CD4-positive, alpha-beta memory T cell (primary cell): ENCODE measurements at regions not wholly inside any gene's neighbourhood (a gene's known extent, or its start where the extent isn't known, plus 50 kb on each side); places are given as distances from the start of the nearest gene placed in this dataset.

ENCODE experiments used
- CTCF ChIA-PET: fragments of 350-600 bp; sonication (Branson Sonifier 250); formaldehyde crosslinking; loops from one replicate; lab custom pipeline; 2021; ENCODE audit warnings: inconsistent platforms; ENCODE audit not compliant: partially characterized antibody; lab: Charles Lee
- POLR2A ChIA-PET: fragments of 350-600 bp; sonication (Branson Sonifier 250); formaldehyde crosslinking; loops from one replicate; lab custom pipeline; 2021; ENCODE audit not compliant: partially characterized antibody; lab: Charles Lee
- DNase-seq, 5 donors: peaks; one replicate each; pipeline versions ENCODE4 v3.0.0 to v3.0.0-alpha.2; 2020 to 2022; ENCODE audit warnings: mixed read lengths in 1 of 5
- H3K27ac ChIP-seq: one replicate; pipeline ENCODE4 v1.7.0; 2013; ENCODE audit warnings: low read depth, low read length
- H3K27me3 ChIP-seq: 2 replicates; pipeline ENCODE4 v1.7.0; 2013; ENCODE audit warnings: mild to moderate bottlenecking, low read length, moderate library complexity; ENCODE audit not compliant: insufficient read depth
- H3K36me3 ChIP-seq: 2 replicates; pipeline ENCODE4 v1.7.0; 2013; ENCODE audit warnings: mild to moderate bottlenecking, low read length, moderate library complexity; ENCODE audit not compliant: insufficient read depth
- H3K4me1 ChIP-seq: 2 replicates; pipeline ENCODE4 v1.7.0; 2013; ENCODE audit warnings: mild to moderate bottlenecking, low read length, moderate library complexity; ENCODE audit not compliant: insufficient read depth
- H3K4me3 ChIP-seq, 2 donors: one replicate each; pipeline ENCODE4 v1.7.0; 2013; ENCODE audit warnings: low read length in 2 of 2, mild to moderate bottlenecking in 1 of 2
- H3K9me3 ChIP-seq, 2 donors: one replicate each; pipeline ENCODE4 v1.7.0; 2013; ENCODE audit warnings: low read length in 2 of 2, control low read depth in 1 of 2; ENCODE audit not compliant: control insufficient read depth in 1 of 2
- H3K27ac Mint-ChIP-seq, 7 donors: one replicate each; pipeline ENCODE4 v1.8.0; 2020 to 2021; ENCODE audit warnings: mixed read lengths in 7 of 7, mild to moderate bottlenecking in 6 of 7, inconsistent platforms in 3 of 7, moderate library complexity in 3 of 7
- H3K27me3 Mint-ChIP-seq, 2 donors: one replicate each; pipeline ENCODE4 v1.8.0; 2020 to 2021; ENCODE audit warnings: mixed read lengths in 2 of 2
- H3K36me3 Mint-ChIP-seq, 2 donors: one replicate each; pipeline ENCODE4 v1.8.0; 2020 to 2021; ENCODE audit warnings: mixed read lengths in 2 of 2, inconsistent platforms in 1 of 2, mild to moderate bottlenecking in 1 of 2
- H3K4me1 Mint-ChIP-seq, 4 donors: one replicate each; pipeline ENCODE4 v1.8.0; 2020 to 2021; ENCODE audit warnings: mixed read lengths in 4 of 4, mild to moderate bottlenecking in 1 of 4
- H3K4me3 Mint-ChIP-seq, 8 donors: one replicate each; pipeline ENCODE4 v1.8.0; 2020 to 2021; ENCODE audit warnings: mixed read lengths in 8 of 8, mild to moderate bottlenecking in 7 of 8, moderate library complexity in 6 of 8, inconsistent platforms in 3 of 8
- H3K9me3 Mint-ChIP-seq, 8 donors: one replicate each; pipeline ENCODE4 v1.8.0; 2020 to 2021; ENCODE audit warnings: mixed read lengths in 8 of 8, mild to moderate bottlenecking in 5 of 8, inconsistent platforms in 3 of 8, moderate library complexity in 1 of 8
- intact Hi-C: fragments of 100-400 bp; cut with micrococcal nuclease; formaldehyde crosslinking; loops from one replicate; pipeline ENCODE4 v1.15.1; 2023

GRCh38 chr6:19329078-19329477, 508.1 kb upstream of the ID4 start:
- no peaks in the 10 kb centered on the region for H3K36me3 ChIP-seq
- intact Hi-C loops = no loop called here
- ChIA-PET CTCF (no interaction called here), POLR2A (no interaction called here)
- no peaks in the 10 kb centered on the region for H3K27me3 ChIP-seq
- no peaks in the 10 kb centered on the region for H3K27me3 Mint-ChIP-seq
- H3K4me1 ChIP-seq = no peaks in the 10 kb centered on the region
- peaks cover 0 to 6% (median 0%) of the 10 kb centered on the region in 8 donors for H3K9me3 Mint-ChIP-seq
- DNase-seq = no peak
- H3K27ac Mint-ChIP-seq = no peak overlapping the region
- H3K4me3 Mint-ChIP-seq = no peak overlapping the region
- no peaks in the 10 kb centered on the region for H3K36me3 Mint-ChIP-seq
- H3K9me3 ChIP-seq = no peaks in the 10 kb centered on the region
- H3K4me1 Mint-ChIP-seq = no peaks in the 10 kb centered on the region
- H3K4me3 ChIP-seq = no peak overlapping the region
- H3K27ac ChIP-seq = no peak overlapping the region

- Histone ChIP-seq H3K4me3 (no peak overlapping the region), H3K4me1 (no peaks in the 10 kb centered on the region), H3K27me3 (no peaks in the 10 kb centered on the region), H3K9me3 (no peaks in the 10 kb centered on the region), H3K36me3 (no peaks in the 10 kb centered on the region), H3K27ac (no peak overlapping the region)
- Mint-ChIP-seq H3K4me3 (no peak overlapping the region), H3K9me3 (peaks cover 0 to 6% (median 0%) of the 10 kb centered on the region in 8 donors), H3K36me3 (no peaks in the 10 kb centered on the region), H3K27me3 (no peaks in the 10 kb centered on the region), H3K4me1 (no peaks in the 10 kb centered on the region), H3K27ac (no peak overlapping the region)
- POLR2A ChIA-PET = no interaction called here
- CTCF ChIA-PET = no interaction called here
- intact Hi-C loops = no loop called here
- DNase-seq = no peak
Observed at GRCh38 chr6:19331089-19331488, 506.1 kb upstream of the ID4 start.

- Histone ChIP-seq H3K4me3 (no peak overlapping the region), H3K27me3 (no peaks in the 10 kb centered on the region), H3K27ac (no peak overlapping the region), H3K36me3 (no peaks in the 10 kb centered on the region), H3K4me1 (no peaks in the 10 kb centered on the region), H3K9me3 (no peaks in the 10 kb centered on the region)
- intact Hi-C loops = no loop called here
- no peaks in the 10 kb centered on the region for H3K36me3 Mint-ChIP-seq
- no peak for DNase-seq
- ChIA-PET POLR2A (no interaction called here), CTCF (no interaction called here)
- H3K4me3 Mint-ChIP-seq = no peak overlapping the region
- H3K27ac Mint-ChIP-seq = no peak overlapping the region
- peaks cover 0 to 6% (median under 1%) of the 10 kb centered on the region in 8 donors for H3K9me3 Mint-ChIP-seq
- no peaks in the 10 kb centered on the region for H3K4me1 Mint-ChIP-seq
- H3K27me3 Mint-ChIP-seq = no peaks in the 10 kb centered on the region
Observed at GRCh38 chr6:19332806-19333460, 504.2 kb upstream of the ID4 start.

GRCh38 chr6:19333936-19334335, 503.2 kb upstream of the ID4 start:
- Histone ChIP-seq H3K36me3 (no peaks in the 10 kb centered on the region), H3K4me3 (no peak overlapping the region), H3K9me3 (no peaks in the 10 kb centered on the region), H3K27ac (no peak overlapping the region), H3K27me3 (no peaks in the 10 kb centered on the region), H3K4me1 (no peaks in the 10 kb centered on the region)
- CTCF ChIA-PET = no interaction called here
- H3K9me3 Mint-ChIP-seq = peaks cover 0 to 6% (median 1%) of the 10 kb centered on the region in 8 donors
- H3K27ac Mint-ChIP-seq = no peak overlapping the region
- H3K4me1 Mint-ChIP-seq = no peaks in the 10 kb centered on the region
- no peak overlapping the region for H3K4me3 Mint-ChIP-seq
- DNase-seq = no peak
- intact Hi-C loops = no loop called here
- POLR2A ChIA-PET = no interaction called here
- no peaks in the 10 kb centered on the region for H3K36me3 Mint-ChIP-seq
- H3K27me3 Mint-ChIP-seq = no peaks in the 10 kb centered on the region

GRCh38 chr6:19336579-19336978, 500.6 kb upstream of the ID4 start:
- POLR2A ChIA-PET = no interaction called here
- Histone ChIP-seq H3K27ac (no peak overlapping the region), H3K4me1 (no peaks in the 10 kb centered on the region), H3K9me3 (no peaks in the 10 kb centered on the region), H3K27me3 (no peaks in the 10 kb centered on the region), H3K36me3 (no peaks in the 10 kb centered on the region), H3K4me3 (no peak overlapping the region)
- Mint-ChIP-seq H3K9me3 (peaks cover 0 to 11% (median 4%) of the 10 kb centered on the region in 8 donors), H3K27me3 (no peaks in the 10 kb centered on the region), H3K4me3 (no peak overlapping the region), H3K4me1 (no peaks in the 10 kb centered on the region), H3K36me3 (no peaks in the 10 kb centered on the region), H3K27ac (no peak overlapping the region)
- CTCF ChIA-PET = no interaction called here
- intact Hi-C loops = no loop called here
- DNase-seq = no peak

- Histone ChIP-seq H3K27me3 (no peaks in the 10 kb centered on the region), H3K36me3 (no peaks in the 10 kb centered on the region), H3K4me3 (no peak overlapping the region), H3K4me1 (no peaks in the 10 kb centered on the region), H3K27ac (no peak overlapping the region), H3K9me3 (no peaks in the 10 kb centered on the region)
- no peaks in the 10 kb centered on the region for H3K4me1 Mint-ChIP-seq
- DNase-seq = no peak
- no peaks in the 10 kb centered on the region for H3K36me3 Mint-ChIP-seq
- POLR2A ChIA-PET = no interaction called here
- no peak overlapping the region for H3K27ac Mint-ChIP-seq
- intact Hi-C loops = no loop called here
- H3K27me3 Mint-ChIP-seq = no peaks in the 10 kb centered on the region
- no peak overlapping the region for H3K4me3 Mint-ChIP-seq
- CTCF ChIA-PET = no interaction called here
- peaks cover 0 to 11% (median 4%) of the 10 kb centered on the region in 8 donors for H3K9me3 Mint-ChIP-seq
Observed at GRCh38 chr6:19337101-19337500, 500.1 kb upstream of the ID4 start.

- no peaks in the 10 kb centered on the region for H3K9me3 ChIP-seq
- no peaks in the 10 kb centered on the region for H3K36me3 ChIP-seq
- CTCF ChIA-PET = no interaction called here
- POLR2A ChIA-PET = no interaction called here
- intact Hi-C loops = no loop called here
- H3K27ac ChIP-seq = no peak overlapping the region
- Mint-ChIP-seq H3K36me3 (no peaks in the 10 kb centered on the region), H3K4me3 (no peak overlapping the region), H3K9me3 (peaks cover 0 to 13% (median 5%) of the 10 kb centered on the region in 8 donors), H3K4me1 (no peaks in the 10 kb centered on the region), H3K27me3 (no peaks in the 10 kb centered on the region), H3K27ac (no peak overlapping the region)
- no peaks in the 10 kb centered on the region for H3K4me1 ChIP-seq
- H3K27me3 ChIP-seq = no peaks in the 10 kb centered on the region
- no peak overlapping the region for H3K4me3 ChIP-seq
- no peak for DNase-seq
Observed at GRCh38 chr6:19342616-19343015, 494.6 kb upstream of the ID4 start.

- H3K4me3 ChIP-seq = no peak overlapping the region
- H3K27me3 Mint-ChIP-seq = no peaks in the 10 kb centered on the region
- no peak overlapping the region for H3K27ac ChIP-seq
- H3K4me1 Mint-ChIP-seq = no peaks in the 10 kb centered on the region
- no peaks in the 10 kb centered on the region for H3K9me3 ChIP-seq
- POLR2A ChIA-PET = no interaction called here
- H3K36me3 Mint-ChIP-seq = no peaks in the 10 kb centered on the region
- H3K27me3 ChIP-seq = no peaks in the 10 kb centered on the region
- H3K36me3 ChIP-seq = no peaks in the 10 kb centered on the region
- H3K9me3 Mint-ChIP-seq = peaks cover 6 to 19% (median 9%) of the 10 kb centered on the region in 8 donors
- H3K4me3 Mint-ChIP-seq = no peak overlapping the region
- no peak overlapping the region for H3K27ac Mint-ChIP-seq
- H3K4me1 ChIP-seq = no peaks in the 10 kb centered on the region
- CTCF ChIA-PET = no interaction called here
- intact Hi-C loops = no loop called here
- no peak for DNase-seq
Observed at GRCh38 chr6:19349429-19349828, 487.7 kb upstream of the ID4 start.
